H1 (cell line): ENCODE measurements at regions not wholly inside any gene's neighbourhood (a gene's known extent, or its start where the extent isn't known, plus 50 kb on each side); places are given as distances from the start of the nearest gene placed in this dataset.

Experiments used
- CTCF ChIA-PET: fragments of 300-600 bp; sonication (Branson Sonifier 250); formaldehyde crosslinking; loops from one replicate; lab custom pipeline; 2021; ENCODE audit not compliant: partially characterized antibody; lab: Charles Lee
- POLR2A ChIA-PET: fragments of 300-600 bp; sonication (Branson Sonifier 250); formaldehyde crosslinking; loops from one replicate; lab custom pipeline; 2021; ENCODE audit warnings: inconsistent platforms; ENCODE audit not compliant: partially characterized antibody; lab: Charles Lee
- DNase-seq, 2 experiments: peaks; one replicate each; pipeline versions ENCODE4 v3.0.0 to v3.0.0-alpha.2; 2010 to 2022; ENCODE audit warnings: low spot score in 2 of 2, low read depth in 1 of 2, mixed read lengths in 1 of 2
- FAIRE-seq: peaks from 2 replicates; lab custom pipeline; 2011; peaks lifted over from hg19 to GRCh38; lab: Jason Lieb, UNC
- H2AFZ ChIP-seq: 2 replicates; pipeline ENCODE4 v1.8.1; 2012; ENCODE audit warnings: low read length, inconsistent platforms
- H2AK5ac ChIP-seq: 2 replicates; pipeline ENCODE4 v1.6.1; 2013; ENCODE audit warnings: low read depth, low read length
- H2BK120ac ChIP-seq: replicated peaks from 2 replicates; pipeline ENCODE3; 2013; ENCODE audit warnings: low read depth, low read length, inconsistent platforms
- H2BK12ac ChIP-seq: 2 replicates; pipeline ENCODE4 v1.6.1; 2013; ENCODE audit warnings: low read depth, low read length
- H2BK15ac ChIP-seq: 2 replicates; pipeline ENCODE4 v1.6.1; 2013; ENCODE audit warnings: low read length
- H2BK20ac ChIP-seq: 2 replicates; pipeline ENCODE4 v1.6.1; 2013; ENCODE audit warnings: low read length
- H2BK5ac ChIP-seq: 2 replicates; pipeline ENCODE4 v1.6.1; 2013; ENCODE audit warnings: low read depth, low read length
- H3K14ac ChIP-seq: 2 replicates; pipeline ENCODE4 v1.6.1; 2013; ENCODE audit warnings: inconsistent platforms; ENCODE audit not compliant: insufficient read length
- H3K18ac ChIP-seq: 2 replicates; pipeline ENCODE4 v1.6.1; 2013; ENCODE audit warnings: low read length; ENCODE audit errors: extremely low read depth
- H3K23ac ChIP-seq: 2 replicates; pipeline ENCODE4 v1.6.1; 2013; ENCODE audit warnings: inconsistent platforms; ENCODE audit not compliant: insufficient read length
- H3K23me2 ChIP-seq: 2 replicates; pipeline ENCODE4 v1.6.1; 2013; ENCODE audit warnings: low read depth, low read length
- H3K27ac ChIP-seq: 2 replicates; pipeline ENCODE4 v1.6.1; 2011; ENCODE audit warnings: low read depth, low read length, inconsistent platforms
- H3K27me3 ChIP-seq, 4 experiments: replicated peaks in 1 of 4; 1 replicate in 1 of 4; 2 replicates in 3 of 4; pipeline versions ENCODE4 v1.6.1 to v1.8.1; 2011 to 2013; ENCODE audit warnings: low read length in 3 of 4, mild to moderate bottlenecking in 3 of 4, inconsistent platforms in 2 of 4, mixed read lengths in 2 of 4, moderate library complexity in 1 of 4; ENCODE audit not compliant: control insufficient read depth in 3 of 4, insufficient read depth in 3 of 4; ENCODE audit errors: extremely low read depth in 1 of 4
- H3K36me3 ChIP-seq, 4 experiments: 2 replicates each; pipeline versions ENCODE4 v1.6.1 to v1.8.1; 2011 to 2013; ENCODE audit warnings: mild to moderate bottlenecking in 4 of 4, low read length in 3 of 4, moderate library complexity in 2 of 4, control low read depth in 1 of 4, inconsistent platforms in 1 of 4; ENCODE audit not compliant: insufficient read depth in 4 of 4, control insufficient read depth in 2 of 4
- H3K4ac ChIP-seq: replicated peaks from 2 replicates; pipeline ENCODE3; 2013; ENCODE audit warnings: low read length, low read depth, mixed read lengths, inconsistent platforms; ENCODE audit not compliant: insufficient read length
- H3K4me1 ChIP-seq, 4 experiments: replicated peaks in 1 of 4; 1 replicate in 1 of 4; 2 replicates in 3 of 4; pipeline versions ENCODE4 v1.6.1 to v1.8.1; 2011 to 2013; ENCODE audit warnings: low read length in 3 of 4, inconsistent platforms in 2 of 4, mixed read lengths in 1 of 4; ENCODE audit not compliant: insufficient read depth in 4 of 4, control insufficient read depth in 3 of 4
- H3K4me2 ChIP-seq, 2 experiments: 2 replicates each; pipeline versions ENCODE4 v1.6.1 to v1.8.1; 2011 to 2013; ENCODE audit warnings: low read depth in 2 of 2, low read length in 2 of 2, control low read depth in 1 of 2, inconsistent platforms in 1 of 2, mild to moderate bottlenecking in 1 of 2; ENCODE audit not compliant: insufficient read depth in 1 of 2
- H3K4me3 ChIP-seq, 4 experiments: fragments of 200-600, 300-600 bp in 1 of 4; sonication (generic), shearing (Covaris generic), sonication (Bioruptor Twin) in 1 of 4; 2 replicates each; pipeline versions ENCODE4 v1.5.1 to v1.8.1; 2011 to 2016; ENCODE audit warnings: low read length in 4 of 4, low read depth in 3 of 4, control low read depth in 2 of 4, inconsistent platforms in 2 of 4, mild to moderate bottlenecking in 2 of 4, mixed read lengths in 1 of 4, moderate library complexity in 1 of 4; ENCODE audit not compliant: insufficient read depth in 2 of 4; ENCODE audit errors: extremely low read depth in 1 of 4
- H3K56ac ChIP-seq: replicated peaks from 2 replicates; pipeline ENCODE3; 2013; ENCODE audit warnings: low read depth, mild to moderate bottlenecking, mixed read lengths, low read length, inconsistent platforms; ENCODE audit not compliant: insufficient read length
- H3K79me1 ChIP-seq: 2 replicates; pipeline ENCODE4 v1.6.1; 2013; ENCODE audit warnings: low read depth, low read length, control low read depth
- H3K79me2 ChIP-seq, 2 experiments: 2 replicates each; pipeline versions ENCODE4 v1.6.1 to v1.8.1; 2012 to 2013; ENCODE audit warnings: low read length in 2 of 2, mild to moderate bottlenecking in 2 of 2, inconsistent platforms in 1 of 2; ENCODE audit not compliant: insufficient read depth in 2 of 2, control insufficient read depth in 1 of 2
- H3K9ac ChIP-seq, 4 experiments: replicated peaks in 1 of 4; 1 replicate in 1 of 4; 2 replicates in 3 of 4; pipeline versions ENCODE4 v1.6.1 to v1.8.1; 2011 to 2013; ENCODE audit warnings: low read depth in 3 of 4, low read length in 3 of 4, control low read depth in 2 of 4, mild to moderate bottlenecking in 2 of 4, moderate library complexity in 2 of 4, inconsistent platforms in 1 of 4; ENCODE audit errors: extremely low read depth in 1 of 4
- H3K9me3 ChIP-seq, 2 experiments: 2 replicates each; pipeline versions ENCODE4 v1.6.1 to v1.8.1; 2012 to 2013; ENCODE audit warnings: mild to moderate bottlenecking in 2 of 2, moderate library complexity in 2 of 2, control low read depth in 1 of 2, inconsistent platforms in 1 of 2, low read depth in 1 of 2, low read length in 1 of 2, mixed read lengths in 1 of 2; ENCODE audit not compliant: insufficient read depth in 2 of 2
- H4K20me1 ChIP-seq, 2 experiments: replicated peaks in 1 of 2; 2 replicates each; pipeline versions ENCODE3 to v1.8.1; 2011 to 2013; ENCODE audit warnings: inconsistent platforms in 2 of 2, low read length in 2 of 2, mild to moderate bottlenecking in 1 of 2; ENCODE audit not compliant: insufficient read depth in 2 of 2, control insufficient read depth in 1 of 2
- H4K5ac ChIP-seq: 2 replicates; pipeline ENCODE4 v1.6.1; 2013; ENCODE audit warnings: low read length, low read depth, mixed read lengths, inconsistent platforms; ENCODE audit not compliant: insufficient read length
- H4K8ac ChIP-seq: 2 replicates; pipeline ENCODE4 v1.8.0; 2013; ENCODE audit warnings: mild to moderate bottlenecking, moderate library complexity, low read length, inconsistent platforms; ENCODE audit not compliant: insufficient read depth; ENCODE audit errors: extremely low read depth
- H4K91ac ChIP-seq: replicated peaks from 2 replicates; pipeline ENCODE3; 2013; ENCODE audit warnings: low read length, mixed read lengths, inconsistent platforms; ENCODE audit not compliant: insufficient read length
- BCL11A ChIP-seq, 2 experiments: IDR thresholded peaks; one replicate each; pipeline ENCODE4 v1.6.1; 2011; ENCODE audit warnings: low read depth in 2 of 2, low read length in 2 of 2, mild to moderate bottlenecking in 2 of 2
- BRCA1 ChIP-seq: IDR thresholded peaks from 2 replicates; pipeline ENCODE4 v1.6.1; 2012; ENCODE audit warnings: low read depth, low read length, improper control_type of control experiment
- CREB1 ChIP-seq: IDR thresholded peaks from 2 replicates; pipeline ENCODE4 v1.6.1; 2012; ENCODE audit warnings: inconsistent platforms
- HDAC2 ChIP-seq, 2 experiments: fragments of 300-600 bp in 1 of 2; sonication (generic) in 1 of 2; IDR thresholded peaks; 2 replicates each; pipeline ENCODE4 v1.6.1; 2011 to 2012; ENCODE audit warnings: low read depth in 2 of 2, low read length in 2 of 2, mild to moderate bottlenecking in 2 of 2, moderate library complexity in 2 of 2, borderline replicate concordance in 1 of 2, inconsistent platforms in 1 of 2
- JUN ChIP-seq: IDR thresholded peaks from 2 replicates; pipeline ENCODE4 v1.6.1; 2011; ENCODE audit warnings: low read depth, mild to moderate bottlenecking, improper control_type of control experiment, low read length
- JUND ChIP-seq: IDR thresholded peaks from 2 replicates; pipeline ENCODE4 v1.6.1; 2011; ENCODE audit warnings: mild to moderate bottlenecking, improper control_type of control experiment, low read length
- NRF1 ChIP-seq: IDR thresholded peaks from 2 replicates; pipeline ENCODE4 v1.6.1; 2011; ENCODE audit warnings: mild to moderate bottlenecking, low read depth, low read length, improper control_type of control experiment
- POU5F1 ChIP-seq: IDR thresholded peaks from 2 replicates; pipeline ENCODE4 v1.6.1; 2011; ENCODE audit warnings: low read depth, mild to moderate bottlenecking, low read length, moderate library complexity
- RBBP5 ChIP-seq: IDR thresholded peaks from 2 replicates; pipeline ENCODE4 v1.7.1; 2012; ENCODE audit warnings: low read depth, mild to moderate bottlenecking, inconsistent platforms, low read length, moderate library complexity, borderline replicate concordance
- SIN3A ChIP-seq, 2 experiments: IDR thresholded peaks in 1 of 2; conservative IDR thresholded peaks in 1 of 2; 2 replicates each; pipeline ENCODE4 v1.6.1; 2011 to 2012; ENCODE audit warnings: low read length in 2 of 2, improper control_type of control experiment in 1 of 2, low read depth in 1 of 2, mild to moderate bottlenecking in 1 of 2
- SIX5 ChIP-seq: IDR thresholded peaks from 2 replicates; pipeline ENCODE4 v1.6.1; 2011; ENCODE audit warnings: mild to moderate bottlenecking, low read depth, low read length
- TAF7 ChIP-seq: optimal IDR thresholded peaks from 2 replicates; pipeline ENCODE3; 2011; ENCODE audit warnings: low read depth, mild to moderate bottlenecking, inconsistent platforms, low read length, moderate library complexity, borderline replicate concordance
- TBP ChIP-seq: IDR thresholded peaks from 2 replicates; pipeline ENCODE4 v1.6.1; 2011; ENCODE audit warnings: low read depth, low read length, improper control_type of control experiment
- TEAD4 ChIP-seq: IDR thresholded peaks from 2 replicates; pipeline ENCODE4 v1.6.1; 2012; ENCODE audit warnings: low read depth, low read length, inconsistent platforms, mixed read lengths
- WGBS, 2 experiments: shearing (Covaris generic) in 1 of 2; methylation state at CpG; one replicate each; pipeline versions ENCODE4 v1.1.6 to v1.1.7; 2013 to 2015; ENCODE audit warnings: low lambda C conversion rate in 2 of 2, mixed read lengths in 2 of 2, inconsistent platforms in 1 of 2, low coverage in 1 of 2, missing lambda C conversion rate in 1 of 2; ENCODE audit not compliant: insufficient replicate concordance in 2 of 2, insufficient coverage in 1 of 2, insufficient read length in 1 of 2; ENCODE audit errors: extremely low coverage in 1 of 2, missing lambda C conversion rate in 1 of 2; 5-methylcytosine and 5-hydroxymethylcytosine counted together

GRCh38 chr20:22958390-22958789, 76.7 kb upstream of the SSTR4 start:
- Histone ChIP-seq H3K4ac (no peak overlapping the region), H3K36me3 (no peaks in the 10 kb centered on the region), H3K27me3 (no peaks in the 10 kb centered on the region), H2BK12ac (no peak overlapping the region), H3K4me3 (no peak overlapping the region), H2BK120ac (no peak overlapping the region), H3K27ac (no peak overlapping the region), H4K91ac (no peak overlapping the region), H3K9me3 (no peaks in the 10 kb centered on the region), H2BK20ac (no peak overlapping the region), H2BK5ac (no peak overlapping the region), H4K5ac (no peak overlapping the region), H3K4me1 (no peaks in the 10 kb centered on the region), H3K79me1 (no peaks in the 10 kb centered on the region), H3K79me2 (no peaks in the 10 kb centered on the region), H3K9ac (no peak overlapping the region), H2AFZ (no peak overlapping the region), H2AK5ac (no peak overlapping the region), H3K23me2 (no peaks in the 10 kb centered on the region), H3K23ac (no peak overlapping the region), H3K4me2 (no peak overlapping the region), H4K20me1 (no peaks in the 10 kb centered on the region), H3K56ac (no peak overlapping the region), H3K14ac (no peak overlapping the region), H4K8ac (no peak overlapping the region), H3K18ac (no peak overlapping the region), H2BK15ac (no peak overlapping the region)
- ChIA-PET CTCF (interaction anchor here (1.1 to 3.0 kb wide), 6 partner anchors 8 to 92 kb away, joined by 3 to 14 read pairs (median 4); no protein-coding TSS in a partner anchor), POLR2A (no interaction called here)
- DNase-seq (no peak), FAIRE-seq (no peak)
- 96% methylated on average over 6 of the region's 6 CpGs; no CpG with 5 or more reads in 1 of the 2 experiments for WGBS, 2 experiments
- TF ChIP-seq TBP (no peak), BCL11A (IDR thresholded peaks at IDR 0.05; ENCODE audit: low read depth in 2 of 2, low read length in 2 of 2) (no peak), JUN (no peak), TAF7 (no peak), TEAD4 (no peak), SIN3A (conservative IDR thresholded peaks at IDR 0.05 in 1 of 2, IDR thresholded peaks at IDR 0.05 in 1 of 2; ENCODE audit: low read depth in 1 of 2, low read length in 2 of 2) (no peak), SIX5 (no peak), POU5F1 (no peak), NRF1 (no peak), HDAC2 (IDR thresholded peaks at IDR 0.05; ENCODE audit: borderline replicate concordance in 1 of 2, low read depth in 2 of 2, low read length in 2 of 2) (no peak), BRCA1 (no peak), CREB1 (no peak), JUND (no peak), RBBP5 (no peak)
